ENCODE measurements at regions not wholly inside any gene's neighbourhood (a gene's known extent, or its start where the extent isn't known, plus 50 kb on each side); places are given as distances from the start of the nearest gene placed in this dataset.
"Not testable (repeated sequence)": the region's sequence is repeated elsewhere in the genome, so short reads cannot be mapped to it uniquely, and the experiment has no call there.

DNA sequence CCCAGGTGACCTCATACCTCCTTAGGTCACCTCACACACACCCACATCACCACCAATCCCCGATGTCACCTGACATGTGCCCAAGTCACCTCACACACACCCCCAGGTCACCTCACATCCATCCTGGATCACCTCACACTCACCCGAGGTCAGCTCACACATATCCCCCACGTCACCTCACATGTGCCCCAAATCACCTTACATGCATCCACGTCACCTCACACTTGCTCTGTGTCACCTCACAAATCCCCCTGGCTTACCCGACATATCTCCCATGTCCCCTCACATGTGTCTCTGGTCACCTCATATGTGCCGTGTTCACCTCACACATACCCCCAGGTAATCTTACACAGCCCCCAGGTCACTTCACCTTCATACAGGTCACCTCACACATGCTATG lies 864.6 kb downstream of the TMEM121 start:
- no peak for DNase-seq (ENCODE audit: extremely low read depth, low read depth)
- TF ChIP-seq, protein P1, sequence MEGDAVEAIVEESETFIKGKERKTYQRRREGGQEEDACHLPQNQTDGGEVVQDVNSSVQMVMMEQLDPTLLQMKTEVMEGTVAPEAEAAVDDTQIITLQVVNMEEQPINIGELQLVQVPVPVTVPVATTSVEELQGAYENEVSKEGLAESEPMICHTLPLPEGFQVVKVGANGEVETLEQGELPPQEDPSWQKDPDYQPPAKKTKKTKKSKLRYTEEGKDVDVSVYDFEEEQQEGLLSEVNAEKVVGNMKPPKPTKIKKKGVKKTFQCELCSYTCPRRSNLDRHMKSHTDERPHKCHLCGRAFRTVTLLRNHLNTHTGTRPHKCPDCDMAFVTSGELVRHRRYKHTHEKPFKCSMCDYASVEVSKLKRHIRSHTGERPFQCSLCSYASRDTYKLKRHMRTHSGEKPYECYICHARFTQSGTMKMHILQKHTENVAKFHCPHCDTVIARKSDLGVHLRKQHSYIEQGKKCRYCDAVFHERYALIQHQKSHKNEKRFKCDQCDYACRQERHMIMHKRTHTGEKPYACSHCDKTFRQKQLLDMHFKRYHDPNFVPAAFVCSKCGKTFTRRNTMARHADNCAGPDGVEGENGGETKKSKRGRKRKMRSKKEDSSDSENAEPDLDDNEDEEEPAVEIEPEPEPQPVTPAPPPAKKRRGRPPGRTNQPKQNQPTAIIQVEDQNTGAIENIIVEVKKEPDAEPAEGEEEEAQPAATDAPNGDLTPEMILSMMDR (IDR thresholded peaks at IDR 0.05; ENCODE audit: low read depth, low read length), result no peak

DNA sequence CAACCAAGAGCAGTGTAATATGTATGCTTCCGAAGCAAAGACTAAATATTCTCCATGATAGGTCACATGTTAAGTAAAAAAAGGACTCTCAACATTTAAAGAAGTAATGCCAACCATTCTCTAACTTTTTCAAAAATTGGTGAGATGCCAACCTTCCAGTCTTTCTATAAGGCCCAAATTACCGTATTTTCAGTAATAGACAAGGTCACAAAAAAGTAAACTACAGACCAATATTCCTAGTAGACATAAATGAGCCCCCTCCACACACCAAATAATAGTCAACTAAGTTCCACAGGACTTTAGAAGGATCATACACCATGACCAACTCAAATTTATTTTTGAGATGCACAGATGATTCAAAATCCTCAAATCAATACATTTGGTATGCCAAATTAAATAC lies 867.4 kb downstream of the TMEM121 start:
- TF ChIP-seq, protein P1 (IDR thresholded peaks at IDR 0.05; ENCODE audit: low read depth, low read length), result no peak
- no peak for DNase-seq (ENCODE audit: extremely low read depth, low read depth)

DNA sequence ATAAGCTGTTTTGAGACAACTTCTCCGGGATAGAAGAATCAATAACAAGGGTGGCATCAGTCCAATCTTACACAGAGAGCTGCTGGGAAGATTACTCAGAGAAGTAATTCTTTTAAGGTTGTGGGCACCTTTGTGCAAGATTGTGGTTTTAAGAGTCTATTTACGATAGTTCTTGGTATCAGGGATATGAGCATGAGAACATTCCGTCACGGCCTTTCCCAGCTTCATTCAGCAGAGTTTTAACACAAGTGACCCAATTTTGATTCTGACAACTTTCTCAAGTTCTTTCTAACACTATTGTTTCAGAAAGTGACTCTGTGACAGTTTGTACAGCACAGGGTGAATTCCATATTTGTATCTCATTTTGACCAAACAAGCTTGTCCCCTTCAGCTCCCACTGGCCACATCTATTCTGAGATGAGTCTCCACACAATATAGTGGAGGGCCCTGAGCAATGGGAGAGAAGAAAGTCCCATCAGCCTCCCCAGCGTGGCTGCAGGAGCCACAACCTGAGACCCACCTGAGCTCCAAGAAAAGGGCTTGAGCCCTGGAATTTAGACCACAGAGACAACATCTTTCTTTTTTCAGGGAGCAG lies 869.2 kb downstream of the TMEM121 start:
- TF ChIP-seq, protein P1 (IDR thresholded peaks at IDR 0.05; ENCODE audit: low read depth, low read length), result no peak
- DNase-seq (ENCODE audit: extremely low read depth, low read depth), result no peak

DNA sequence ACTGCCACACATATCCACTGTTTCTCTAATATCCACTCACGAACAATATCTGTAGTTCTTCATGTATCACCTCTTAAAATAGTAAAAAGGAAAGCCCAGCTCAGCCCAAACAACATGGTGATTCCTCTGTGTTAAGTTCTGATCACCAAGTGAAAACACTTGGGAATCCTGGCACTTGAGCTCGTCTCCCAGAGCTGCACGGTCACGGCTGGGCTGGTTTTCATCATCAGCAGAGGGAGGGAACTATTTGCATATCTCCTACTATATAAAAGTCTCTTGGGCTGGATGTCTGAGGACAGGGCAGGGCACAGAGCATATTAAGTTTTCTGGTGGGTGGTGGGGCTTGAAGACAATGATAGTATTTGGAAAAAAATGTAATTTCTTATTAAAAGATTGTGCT lies 870.6 kb downstream of the TMEM121 start:
- TF ChIP-seq, protein P1 (IDR thresholded peaks at IDR 0.05; ENCODE audit: low read depth, low read length), result no peak
- no peak for DNase-seq (ENCODE audit: extremely low read depth, low read depth)

DNA sequence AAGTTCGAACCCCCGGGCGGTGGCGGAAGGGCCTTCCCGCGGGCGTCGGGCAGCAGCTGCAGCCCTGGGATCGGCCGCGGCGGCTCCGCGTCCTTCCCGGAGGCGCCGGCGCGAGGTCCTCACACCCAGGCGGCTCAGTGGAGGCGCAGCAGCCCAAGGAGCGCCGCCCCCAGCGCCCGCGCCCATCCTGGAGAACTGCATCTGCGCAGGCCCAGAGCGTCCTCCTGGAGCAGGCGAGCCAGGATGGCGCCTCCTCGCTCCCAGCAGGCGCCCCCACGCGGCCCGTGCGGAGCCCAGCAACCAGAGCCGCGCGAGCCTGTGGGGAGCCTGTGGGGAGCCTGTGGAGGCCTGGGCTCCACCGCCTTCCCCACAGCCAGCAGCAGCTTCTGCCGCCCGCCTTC lies 872.5 kb downstream of the TMEM121 start:
- not testable (repeated sequence) for DNase-seq (ENCODE audit: extremely low read depth, low read depth)

DNA sequence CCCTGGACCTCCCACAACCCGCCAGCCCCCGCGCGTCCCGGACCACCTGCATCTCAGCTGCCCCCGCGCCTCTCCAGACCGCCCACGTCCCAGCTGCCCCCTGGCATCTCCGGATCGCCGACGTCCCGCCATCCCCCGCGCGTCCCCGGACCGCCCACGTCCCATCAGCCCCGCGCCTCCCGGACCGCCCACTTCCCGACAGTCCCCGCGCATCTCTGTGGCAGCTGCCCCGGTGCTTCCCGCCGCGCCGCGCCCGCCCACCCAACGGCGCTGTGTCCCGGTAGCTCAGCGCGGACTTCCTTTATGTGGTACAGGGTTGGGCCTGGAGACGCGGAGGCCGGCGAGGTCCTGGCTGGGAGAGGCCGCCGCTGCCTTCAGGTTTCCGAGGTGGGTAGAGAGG lies 874.9 kb downstream of the TMEM121 start:
- not testable (repeated sequence) for DNase-seq (ENCODE audit: extremely low read depth, low read depth)

DNA sequence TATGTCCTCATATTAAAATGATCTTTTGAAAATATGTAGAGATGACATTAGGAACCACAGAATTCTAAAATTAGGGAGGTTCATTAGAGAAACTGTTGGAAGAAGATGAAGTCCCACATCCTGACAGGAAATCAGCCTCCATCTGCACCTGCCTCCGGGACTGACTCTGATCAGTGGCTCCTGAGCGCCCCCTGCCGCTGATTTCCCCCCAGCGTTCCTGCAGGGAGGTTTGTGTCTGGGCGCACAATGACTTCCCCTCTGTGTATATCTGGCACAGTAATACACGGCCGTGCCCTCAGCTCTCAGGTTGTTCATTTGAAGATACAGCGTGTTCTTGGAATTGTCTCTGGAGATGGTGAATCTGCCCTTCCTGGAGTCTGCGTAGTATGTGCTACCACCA lies 883.8 kb downstream of the TMEM121 start:
- DNase-seq (ENCODE audit: extremely low read depth, low read depth), result not testable (repeated sequence)

DNA sequence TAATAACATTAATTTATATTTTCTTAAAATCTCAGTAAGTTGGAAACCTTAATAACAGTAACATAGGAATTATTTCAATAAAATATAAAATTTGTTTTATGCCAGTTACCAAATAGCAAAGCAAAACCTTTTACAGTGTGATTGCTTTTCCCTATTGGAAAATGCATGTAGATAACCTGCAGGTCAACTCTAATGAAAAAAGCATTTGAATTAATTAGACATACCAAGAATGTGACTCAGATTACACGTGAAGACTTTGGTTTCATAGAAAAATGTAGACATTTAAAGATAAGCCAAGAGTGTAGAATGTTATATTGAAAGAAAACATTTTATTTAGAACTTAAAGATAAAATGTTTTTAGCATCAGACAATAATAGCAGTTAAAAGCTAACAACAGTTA lies 888.1 kb downstream of the TMEM121 start:
- TF ChIP-seq, protein P1 (IDR thresholded peaks at IDR 0.05; ENCODE audit: low read depth, low read length), result no peak
- no peak for DNase-seq (ENCODE audit: extremely low read depth, low read depth)

DNA sequence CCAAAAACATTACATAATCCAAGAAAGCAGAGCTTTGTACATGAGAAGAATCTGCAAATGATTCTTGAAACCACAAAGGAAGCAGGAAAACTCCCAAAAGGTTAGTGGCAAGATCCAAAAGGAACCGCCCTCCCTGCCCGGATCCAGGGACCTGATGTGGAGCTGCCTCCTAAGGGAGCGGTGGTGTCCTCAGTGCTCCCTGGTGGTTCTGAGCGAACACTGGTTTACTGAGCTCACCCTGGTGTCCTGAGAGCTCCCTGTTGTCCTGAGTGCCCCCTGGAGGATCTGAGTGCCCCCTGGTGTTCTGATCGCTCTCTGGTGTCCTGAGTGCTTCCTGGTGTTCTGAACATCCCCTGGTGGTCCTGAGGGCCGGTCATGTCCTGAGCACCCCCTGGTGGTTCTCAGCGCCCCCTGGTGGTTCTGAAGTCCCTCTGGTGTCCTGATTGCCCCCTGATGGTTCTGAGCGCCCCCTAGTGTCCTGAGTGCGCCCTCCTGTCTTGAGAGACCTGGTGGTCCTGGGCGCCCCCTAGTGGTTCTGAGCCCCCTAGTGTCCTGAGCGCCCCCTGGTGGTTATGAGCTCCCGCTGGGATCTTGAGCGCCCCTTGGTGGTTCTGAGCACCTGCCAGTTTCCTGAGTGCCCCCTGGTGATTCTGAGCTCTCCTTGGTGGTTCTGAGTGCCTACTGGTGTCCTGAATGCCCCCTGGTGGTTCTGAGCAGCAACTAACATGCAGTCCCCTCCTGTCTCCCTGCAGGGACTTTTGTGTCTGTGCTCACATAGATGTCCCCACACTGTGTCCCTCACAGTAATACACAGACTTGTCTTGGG lies 891.1 kb downstream of the TMEM121 start:
- TF ChIP-seq, protein P1 (IDR thresholded peaks at IDR 0.05; ENCODE audit: low read depth, low read length), result peak; percentile 17
- no peak for DNase-seq (ENCODE audit: extremely low read depth, low read depth)
